Hematopoietic multipotent progenitor cell treated with erythropoietin and hydrocortisone succinate and interleukin-3 and kit ligand, for 6 days (in vitro differentiated cells): ENCODE measurements at regions not wholly inside any gene's neighbourhood (a gene's known extent, or its start where the extent isn't known, plus 50 kb on each side); places are given as distances from the start of the nearest gene placed in this dataset.
"Not testable (repeated sequence)": the region's sequence is repeated elsewhere in the genome, so short reads cannot be mapped to it uniquely, and the experiment has no call there.

Experiments
- DNase-seq: peaks from one replicate; pipeline ENCODE4 v3.0.0-alpha.2; 2015

DNA sequence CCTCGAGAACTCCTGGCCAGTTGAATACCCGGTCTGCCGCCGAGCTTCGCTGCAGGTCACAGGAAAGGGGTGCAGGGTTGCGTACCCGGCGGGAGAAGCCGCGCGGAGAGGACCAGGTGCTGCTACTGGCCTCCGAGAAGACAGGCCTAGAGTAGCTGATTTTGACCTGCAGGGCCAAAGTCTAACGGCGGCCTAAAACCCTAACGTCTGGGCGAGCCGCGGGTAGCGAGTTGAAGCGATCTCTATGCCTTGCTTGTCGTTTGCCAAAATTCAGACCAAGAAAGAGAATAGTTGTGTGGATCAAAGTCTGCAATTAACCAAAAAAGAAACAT is 133.2 kb downstream of the FAM72C start:
- DNase-seq, result not testable (repeated sequence)

DNA sequence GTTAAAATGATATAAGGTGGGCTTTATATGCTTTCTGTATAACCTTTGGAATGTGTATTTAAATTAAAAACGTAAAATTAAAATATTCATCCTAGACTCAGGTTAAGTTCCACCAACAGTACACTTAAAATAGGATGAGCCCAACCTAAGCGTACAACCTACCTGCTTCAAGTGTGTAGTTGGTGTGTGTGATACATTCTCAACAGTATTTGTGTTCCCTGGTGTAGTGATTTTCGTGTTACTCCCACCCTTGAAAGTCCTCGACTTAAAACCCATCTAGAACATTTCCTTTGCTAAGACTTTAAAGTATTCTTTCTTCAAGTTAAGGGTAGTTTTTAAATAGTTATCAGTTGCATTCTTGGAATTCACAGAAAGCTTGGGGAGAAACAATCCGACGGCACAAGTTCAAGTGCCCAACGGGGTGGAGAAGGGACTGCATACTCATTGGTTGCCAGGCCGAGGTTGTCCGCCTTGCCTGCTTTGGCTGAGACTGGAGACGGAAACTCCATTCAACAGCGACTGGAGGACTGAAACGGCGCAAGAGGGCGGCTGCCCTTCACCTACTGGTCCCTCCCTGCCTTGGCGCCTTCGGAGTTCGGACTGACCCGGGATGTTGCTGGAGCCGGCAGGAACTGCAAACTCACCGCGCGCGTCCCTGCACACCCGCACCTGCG is 133.7 kb downstream of the FAM72C start:
- DNase-seq, result not testable (repeated sequence)

DNA sequence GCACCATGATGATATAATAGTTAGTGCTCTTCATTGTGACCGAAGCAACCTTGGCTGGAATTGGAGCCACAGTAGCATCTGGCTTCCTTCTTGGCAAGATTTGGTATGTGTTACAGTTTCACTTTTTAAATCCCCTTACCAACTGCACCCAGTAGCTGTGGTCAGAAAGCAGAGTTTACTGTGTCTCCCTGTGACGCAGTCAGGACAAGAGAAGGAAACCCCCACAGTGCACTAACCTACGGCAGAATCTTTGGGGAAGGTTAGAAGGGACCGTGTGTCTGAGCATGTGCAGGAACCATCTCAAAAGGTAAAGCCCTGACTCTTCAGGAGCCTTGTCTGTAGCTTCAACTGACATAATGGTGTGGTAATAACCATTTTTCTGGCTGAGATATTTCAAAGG is 138.4 kb downstream of the FAM72C start:
- DNase-seq, result not testable (repeated sequence)

DNA sequence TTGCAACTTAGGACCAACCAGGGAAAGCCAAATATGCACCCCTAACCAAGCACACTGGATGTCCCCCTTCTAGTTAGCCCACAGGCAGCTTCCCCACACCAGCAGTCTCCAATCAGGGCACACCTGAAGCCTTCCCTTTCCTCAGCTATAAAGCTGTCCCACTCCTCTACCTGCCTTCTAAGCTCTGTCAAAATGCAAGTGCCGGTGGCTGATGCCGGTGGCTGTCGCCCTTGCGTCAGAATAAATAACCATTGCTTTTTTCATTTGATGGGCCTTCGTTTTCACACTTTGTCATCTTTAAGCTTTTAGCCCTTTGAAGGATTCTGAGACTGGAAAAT is 139.4 kb downstream of the FAM72C start:
- DNase-seq, result not testable (repeated sequence)

DNA sequence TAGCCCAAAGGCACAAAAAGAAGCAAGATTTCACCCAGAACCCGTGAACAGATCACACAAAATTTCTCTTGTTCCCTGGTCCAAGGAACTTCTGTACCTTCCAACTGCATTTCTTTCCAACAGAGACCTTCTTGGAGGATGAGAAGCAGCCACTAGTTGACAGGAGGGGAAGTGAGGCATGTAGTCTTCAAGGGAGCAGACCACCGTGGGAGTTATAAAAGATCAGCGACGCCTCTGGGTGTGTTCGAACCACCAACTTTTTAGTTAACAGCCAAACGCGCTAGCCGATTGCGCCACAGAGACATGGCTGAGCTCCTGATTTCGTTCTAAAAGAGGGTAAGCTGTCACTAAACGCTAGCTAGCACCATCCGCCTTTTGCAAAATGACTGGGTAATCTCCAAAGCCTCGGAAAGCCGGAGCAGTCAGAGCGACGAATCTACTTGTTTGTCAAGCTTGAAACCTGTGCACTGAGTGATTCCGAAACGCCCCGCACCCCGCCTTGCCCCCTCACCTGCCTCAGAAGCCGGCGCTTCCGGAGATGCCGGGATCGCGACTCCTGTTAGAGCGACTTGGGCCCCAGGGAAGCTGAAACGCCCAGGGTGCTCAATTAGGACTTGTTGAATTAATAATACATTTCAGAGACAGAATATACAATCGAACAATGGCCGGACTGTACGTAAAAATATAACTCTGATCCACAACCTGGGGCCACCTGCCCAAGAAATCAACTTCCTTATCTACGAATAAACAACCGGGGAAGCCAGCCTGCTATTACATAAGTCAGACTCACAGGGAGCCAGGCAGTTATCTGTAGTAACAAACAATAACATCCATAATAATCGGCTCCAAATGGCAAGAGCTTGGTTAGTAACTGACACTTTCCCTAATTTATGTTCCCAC is 140.1 kb downstream of the FAM72C start:
- DNase-seq, result not testable (repeated sequence)

DNA sequence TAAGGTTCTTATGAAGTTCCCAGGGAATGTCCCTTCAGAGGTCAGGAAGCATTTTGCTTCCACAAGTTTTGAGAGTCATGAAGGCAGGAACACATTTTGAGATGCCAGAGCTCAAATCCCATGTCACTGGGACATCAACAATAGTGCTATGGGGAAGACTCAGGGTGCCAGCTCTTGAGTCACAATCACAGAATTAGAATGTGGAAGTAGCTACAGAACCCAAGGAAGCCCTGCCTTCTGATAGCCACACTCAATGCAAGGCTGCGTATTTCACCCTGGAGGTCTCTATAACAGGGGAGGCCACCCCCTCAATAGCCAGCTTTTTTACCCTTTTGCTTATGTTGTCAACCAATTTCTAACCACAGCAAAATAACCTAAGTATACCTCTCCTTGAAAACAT is 145.6 kb downstream of the FAM72C start:
- not testable (repeated sequence) for DNase-seq

DNA sequence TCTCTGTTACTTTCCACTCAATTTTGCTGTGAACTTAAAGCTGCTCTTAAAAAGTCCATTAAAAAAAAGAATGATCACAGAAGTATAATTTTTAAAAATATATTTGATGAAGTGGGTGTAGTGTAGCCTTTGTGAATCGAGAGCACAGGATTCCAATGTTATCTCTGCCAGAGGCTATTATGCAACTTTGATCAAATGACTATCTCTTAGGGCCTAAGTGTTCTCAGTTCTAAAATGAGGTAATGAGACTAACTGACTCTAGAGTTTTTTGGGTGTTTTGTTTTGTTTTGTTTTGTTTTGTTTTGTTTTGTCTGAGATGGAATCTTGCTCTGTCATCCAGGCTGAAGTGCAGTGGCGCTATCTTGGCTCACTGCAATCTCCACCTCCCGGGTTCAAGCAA is 147.5 kb downstream of the FAM72C start:
- DNase-seq, result not testable (repeated sequence)

DNA sequence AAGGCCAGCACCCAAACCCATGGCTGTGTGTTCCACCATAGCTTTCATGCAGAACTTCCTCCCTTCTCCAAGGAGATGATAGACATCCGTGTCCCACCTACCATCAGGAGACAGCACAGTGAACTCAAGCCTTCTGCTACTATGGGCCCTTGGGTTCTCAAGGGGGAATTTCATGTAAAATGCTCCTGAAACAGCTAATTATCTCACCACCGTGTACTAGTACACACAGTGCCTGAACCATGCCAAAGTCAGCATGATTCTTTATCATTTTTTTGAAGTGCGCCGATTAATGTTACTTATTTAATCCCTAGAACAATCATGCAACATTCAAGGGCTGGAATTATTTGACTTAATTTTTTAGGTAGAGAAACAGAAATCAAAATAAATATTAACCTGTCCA is 151.7 kb downstream of the FAM72C start:
- DNase-seq, result not testable (repeated sequence)

DNA sequence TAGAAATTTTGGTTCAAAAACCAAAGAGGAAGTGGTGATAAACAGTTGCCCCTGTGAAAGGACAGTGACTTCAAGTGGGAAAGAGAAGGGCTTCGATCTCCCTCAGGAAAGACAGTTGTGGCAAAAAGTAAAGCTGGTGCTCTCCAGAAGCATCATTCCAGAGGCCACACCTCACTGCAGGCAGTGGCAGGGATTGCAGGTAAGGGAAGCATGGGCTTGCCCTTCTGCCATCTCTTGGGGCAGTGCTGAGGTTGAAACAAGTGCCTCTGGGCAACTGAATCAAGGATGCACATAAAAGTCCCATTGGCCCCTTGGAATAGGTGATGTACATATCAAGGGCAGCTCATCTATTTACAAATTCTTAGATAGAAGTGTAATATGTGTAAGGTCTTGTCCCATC is 155.4 kb downstream of the FAM72C start:
- not testable (repeated sequence) for DNase-seq

DNA sequence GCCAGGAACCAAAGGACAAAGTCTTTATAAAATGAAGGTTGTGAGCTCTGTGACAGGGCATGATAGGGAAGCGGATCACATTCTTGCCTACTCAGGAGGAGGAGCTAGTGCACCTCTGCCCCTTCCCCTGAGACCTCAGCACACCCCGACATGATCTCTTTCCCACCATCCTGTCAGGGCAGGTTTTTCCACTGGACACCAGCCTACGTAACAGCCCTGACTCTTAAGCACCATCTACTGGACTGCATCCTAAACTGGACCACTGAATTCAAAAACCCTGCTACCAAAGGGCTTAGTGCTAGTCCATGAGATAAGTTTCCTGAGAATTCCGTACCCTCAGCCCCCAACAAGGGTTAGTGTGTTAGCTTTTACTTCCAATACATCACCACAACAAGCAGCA is 166.4 kb downstream of the FAM72C start:
- not testable (repeated sequence) for DNase-seq

DNA sequence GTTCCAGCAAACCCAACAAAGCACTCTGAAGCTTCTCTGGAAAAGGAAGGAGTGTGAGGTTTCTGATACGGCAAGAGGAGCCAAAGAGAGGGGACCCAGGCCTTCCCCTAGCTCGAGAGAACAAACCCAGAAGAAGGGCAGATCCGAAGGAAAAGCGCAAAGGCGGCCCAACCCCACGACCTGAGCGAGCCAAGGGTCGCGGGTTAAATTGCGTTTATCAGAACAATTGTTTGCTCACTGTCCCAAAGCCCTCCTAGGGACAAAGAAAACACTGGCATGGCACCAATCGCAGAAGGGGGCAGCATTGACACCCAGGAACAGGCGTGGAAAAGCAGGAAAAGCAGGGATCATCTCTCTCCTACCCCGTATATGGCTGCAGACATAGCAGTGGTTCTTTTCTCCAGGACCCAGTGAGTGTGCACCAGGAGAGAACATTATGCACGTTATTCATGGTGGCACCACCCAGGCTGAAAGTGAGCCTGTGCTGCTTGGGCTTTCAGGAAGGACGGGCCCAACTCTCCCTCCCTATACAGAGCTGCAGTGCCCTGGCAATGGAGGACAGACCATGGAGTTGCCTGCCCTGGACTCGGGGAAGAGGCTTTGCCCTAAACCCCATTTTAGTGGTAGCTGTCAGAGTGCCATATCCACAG is 167.0 kb downstream of the FAM72C start:
- not testable (repeated sequence) for DNase-seq

DNA sequence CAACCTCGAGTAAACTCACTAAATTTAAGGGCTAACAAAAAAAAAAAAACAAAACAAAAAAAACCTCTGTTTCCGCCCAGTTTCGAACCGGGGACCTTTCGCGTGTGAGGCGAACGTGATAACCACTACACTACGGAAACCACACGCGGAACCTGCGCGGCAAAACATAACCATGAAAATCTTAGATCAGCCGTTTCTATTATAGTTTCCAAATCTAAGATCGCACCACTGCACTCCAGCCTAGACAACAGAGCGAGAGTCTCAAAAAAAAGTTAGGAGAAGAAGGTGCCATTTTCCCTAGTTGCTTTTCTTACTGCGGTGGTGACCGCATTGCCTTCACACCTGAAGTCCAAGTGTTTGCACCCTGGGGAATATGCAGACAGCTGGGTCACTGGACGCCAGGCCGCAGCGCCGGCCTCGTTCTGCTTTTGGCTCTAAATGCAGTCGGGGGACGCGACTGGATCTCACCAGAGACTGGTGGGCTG is 167.8 kb downstream of the FAM72C start:
- DNase-seq, result peak; percentile 14

DNA sequence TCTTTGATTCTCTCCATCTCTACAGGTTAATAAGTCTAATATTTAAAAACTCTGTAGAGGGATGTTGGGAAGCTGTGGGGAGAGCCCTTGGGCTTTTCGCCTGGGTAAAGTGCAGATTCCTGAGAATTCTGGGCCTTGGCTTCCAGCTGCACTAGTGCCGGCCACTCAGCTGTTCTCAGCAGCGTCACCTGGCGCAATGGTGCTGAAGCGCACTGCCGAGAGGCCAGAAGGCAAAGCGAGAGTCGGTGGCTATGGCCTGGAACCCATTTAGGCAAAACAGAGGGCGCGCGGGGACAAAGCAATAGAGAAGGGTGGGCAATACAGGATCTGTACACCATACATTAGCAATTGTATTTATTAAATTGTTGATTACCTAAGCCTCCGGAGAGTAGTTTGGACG is 168.7 kb downstream of the FAM72C start:
- not testable (repeated sequence) for DNase-seq

DNA sequence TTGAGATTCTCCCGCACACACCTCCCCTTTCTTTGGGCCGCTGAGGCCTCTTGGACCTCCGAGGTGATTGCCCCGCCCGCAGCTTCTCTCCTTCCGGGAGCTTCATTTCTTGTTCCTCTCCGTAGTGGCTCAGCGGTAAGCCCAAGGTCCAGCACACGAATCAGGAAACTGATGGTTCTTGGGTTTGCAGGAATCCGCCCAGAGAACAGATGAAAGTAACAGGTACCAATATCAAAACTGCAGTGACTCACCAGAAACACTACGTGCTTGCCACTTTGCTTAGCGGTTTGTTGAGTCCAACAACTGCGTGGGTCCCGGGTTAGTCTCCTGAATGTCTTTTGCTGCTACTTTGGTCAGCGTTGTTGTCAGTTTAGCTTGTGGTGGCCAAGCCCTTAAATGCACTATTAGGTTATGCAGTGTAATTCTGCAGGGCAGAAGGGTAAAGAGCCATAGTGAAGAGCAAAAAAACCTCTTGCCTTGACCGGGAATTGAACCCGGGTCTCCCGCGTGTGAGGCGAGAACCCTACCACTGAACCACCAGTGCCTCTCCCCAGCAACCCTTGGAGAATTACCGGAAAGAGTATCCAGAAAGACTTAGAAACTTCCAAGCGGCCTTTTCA is 172.1 kb downstream of the FAM72C start:
- DNase-seq, result not testable (repeated sequence)

DNA sequence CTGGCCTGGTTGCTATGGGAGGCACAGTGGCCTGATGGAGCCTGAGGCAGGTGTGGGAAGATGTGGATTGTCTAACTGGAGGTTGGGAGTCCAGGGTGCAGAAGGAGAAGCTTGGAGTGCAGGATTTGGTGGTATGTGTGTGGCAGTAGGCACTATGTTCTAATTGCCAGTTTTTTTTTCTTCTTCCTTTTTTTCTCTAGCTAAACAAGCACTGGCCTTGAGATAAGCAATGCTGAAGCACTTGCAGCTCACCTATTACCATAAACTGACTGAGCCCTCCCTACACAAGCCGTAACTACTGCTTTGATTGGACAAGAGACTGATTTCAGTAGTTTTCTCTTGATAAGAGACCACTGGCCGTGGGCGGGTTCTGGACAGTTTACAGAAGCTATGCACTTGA is 175.4 kb downstream of the FAM72C start:
- DNase-seq, result not testable (repeated sequence)

DNA sequence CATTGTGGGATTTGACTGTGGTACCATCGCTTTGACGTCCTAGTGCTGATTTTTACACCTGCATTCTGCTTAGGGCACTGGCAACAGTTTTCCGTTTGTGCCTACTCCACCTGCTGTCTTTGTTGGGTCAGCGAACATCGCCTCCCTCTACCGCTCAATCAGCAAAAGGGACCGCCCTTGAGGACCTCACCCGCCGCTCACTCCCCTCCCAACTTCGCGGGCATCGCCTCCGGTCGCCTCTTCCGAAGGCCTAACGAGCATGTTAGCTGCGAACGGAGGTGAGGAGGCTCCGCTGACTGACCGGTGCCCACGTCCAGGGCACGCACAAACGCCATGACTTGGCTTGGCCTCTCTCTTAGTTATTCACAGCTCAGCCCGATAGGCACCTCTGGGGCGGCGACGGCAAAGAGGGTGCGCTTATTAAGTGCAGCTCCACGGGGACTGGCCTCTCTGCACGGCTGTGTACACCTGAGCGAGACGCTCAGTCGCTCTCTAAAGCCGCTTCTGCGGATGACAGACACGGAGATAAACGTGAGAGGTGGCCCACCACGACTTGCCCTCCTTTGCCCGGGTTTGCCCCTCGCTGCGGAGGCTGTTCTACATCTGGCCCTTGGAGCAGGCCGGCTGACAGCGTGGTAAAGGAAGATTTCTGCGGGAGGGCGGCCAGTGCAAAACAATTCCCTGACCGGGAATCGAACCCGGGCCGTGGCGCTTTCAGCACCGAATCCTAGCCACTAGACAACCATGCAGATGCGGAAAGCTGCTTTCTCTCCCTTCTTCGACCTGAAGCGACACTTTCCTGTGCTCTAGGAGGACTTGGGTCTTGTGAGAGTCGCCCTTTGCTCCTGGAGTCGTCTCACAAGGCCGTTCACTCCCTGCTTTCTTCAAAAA is 179.5 kb downstream of the FAM72C start:
- not testable (repeated sequence) for DNase-seq

DNA sequence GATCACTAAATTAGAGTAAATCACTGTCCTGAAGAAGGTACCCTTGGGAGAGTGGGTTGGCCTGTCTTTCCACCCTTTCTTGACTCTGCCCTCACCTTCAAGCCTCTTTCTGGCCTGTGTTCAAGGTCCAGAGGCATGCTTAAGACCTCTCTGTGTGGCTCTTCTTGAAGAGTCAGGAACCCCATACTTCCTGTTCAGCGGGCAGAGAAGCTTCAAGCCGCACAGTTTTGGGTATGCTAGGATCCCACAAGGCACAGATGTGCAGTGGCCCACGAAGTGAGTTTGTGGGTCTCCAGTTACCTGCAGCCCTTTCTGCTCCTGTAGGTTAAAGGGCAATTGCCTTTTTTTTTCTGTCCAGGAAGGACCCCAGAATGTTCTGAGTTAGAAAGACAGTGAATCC is 185.4 kb downstream of the FAM72C start:
- not testable (repeated sequence) for DNase-seq

DNA sequence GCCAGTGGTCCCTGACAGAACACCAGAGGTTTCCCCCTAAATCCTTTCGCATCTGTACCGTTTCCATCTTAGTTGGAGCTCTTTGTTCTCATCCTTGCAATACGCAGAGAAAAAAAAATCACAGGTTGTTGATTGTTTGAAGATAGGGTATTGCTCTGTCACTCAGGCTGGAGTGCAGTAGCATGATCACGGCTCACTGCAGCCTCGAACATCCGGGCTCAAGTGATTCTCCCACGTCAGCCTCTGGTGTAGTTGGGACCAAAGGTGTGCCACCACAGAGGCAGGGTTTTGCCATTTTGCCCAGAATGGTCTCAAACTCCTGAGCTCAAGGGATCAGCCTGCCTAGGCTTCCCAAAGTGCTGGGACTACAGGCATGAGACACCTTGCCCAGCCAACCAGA is 185.9 kb downstream of the FAM72C start:
- DNase-seq, result not testable (repeated sequence)

DNA sequence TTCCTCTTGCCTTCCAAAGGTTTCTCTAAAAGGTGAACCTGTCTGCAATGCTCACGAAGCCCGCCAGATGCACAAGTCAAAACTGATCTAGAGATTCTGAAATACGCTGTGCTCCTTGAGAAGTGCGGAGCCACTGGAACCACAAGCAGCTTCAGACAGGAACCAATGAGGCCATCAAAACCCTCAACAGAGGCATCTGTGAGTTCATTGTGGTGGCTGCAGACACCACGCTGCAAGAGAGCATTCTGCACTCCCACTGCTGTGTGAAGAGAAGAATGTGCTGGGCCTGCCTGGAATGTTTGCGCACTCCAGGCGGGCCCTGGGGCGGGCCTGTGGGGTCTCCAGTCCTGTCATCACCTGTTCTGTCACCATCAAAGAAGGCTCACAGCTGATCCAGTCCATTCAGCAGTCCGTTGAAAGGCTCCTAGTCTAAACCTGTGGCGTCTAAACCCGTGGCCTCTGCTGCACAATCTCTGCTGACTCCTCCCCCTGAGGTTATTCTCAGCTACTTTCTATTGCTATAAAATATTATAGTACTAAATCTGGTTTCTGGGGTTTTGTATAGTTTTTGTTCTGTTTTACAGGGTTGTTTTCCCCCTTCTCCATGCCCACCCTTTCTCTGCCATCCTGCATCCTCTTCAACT is 187.4 kb downstream of the FAM72C start:
- not testable (repeated sequence) for DNase-seq

DNA sequence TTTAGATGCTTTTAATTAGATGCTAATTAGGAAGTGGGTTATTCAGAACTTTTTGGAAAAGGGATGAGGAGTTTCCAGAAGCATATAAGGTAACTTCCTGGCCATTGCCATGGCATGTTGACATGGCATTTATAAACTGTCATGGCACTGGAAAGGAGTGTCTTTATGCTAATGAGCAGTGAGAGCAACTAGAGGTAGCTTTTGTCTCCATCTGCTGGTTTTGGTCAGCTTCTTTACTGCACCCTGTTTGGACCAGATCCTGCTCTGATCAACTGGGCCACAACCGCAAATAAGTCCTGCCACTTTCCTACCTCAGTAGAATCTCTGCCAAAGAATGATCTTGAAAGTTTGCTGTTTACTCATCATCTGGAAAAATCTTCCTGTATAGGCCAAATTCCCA is 193.6 kb downstream of the FAM72C start:
- DNase-seq, result not testable (repeated sequence)

DNA sequence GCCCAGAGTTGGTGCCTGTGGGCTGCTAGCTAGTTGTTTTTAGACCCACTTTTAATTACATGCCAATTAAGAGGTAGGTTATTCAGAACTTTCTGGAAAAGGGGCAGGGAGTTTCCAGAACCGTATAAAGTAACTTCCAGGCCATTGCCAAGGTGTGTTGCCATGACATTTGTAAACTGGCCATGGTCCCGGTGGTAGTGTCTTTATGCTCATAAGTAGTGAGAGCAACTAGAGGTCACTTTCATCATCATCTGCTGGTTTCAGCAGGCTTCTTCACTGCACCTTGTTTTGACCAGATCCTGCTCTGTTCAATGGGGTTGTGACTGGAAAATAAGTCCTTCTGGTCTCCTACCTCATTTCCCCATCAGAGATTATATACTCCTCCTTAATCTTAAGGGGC is 207.0 kb downstream of the FAM72C start:
- DNase-seq, result not testable (repeated sequence)

DNA sequence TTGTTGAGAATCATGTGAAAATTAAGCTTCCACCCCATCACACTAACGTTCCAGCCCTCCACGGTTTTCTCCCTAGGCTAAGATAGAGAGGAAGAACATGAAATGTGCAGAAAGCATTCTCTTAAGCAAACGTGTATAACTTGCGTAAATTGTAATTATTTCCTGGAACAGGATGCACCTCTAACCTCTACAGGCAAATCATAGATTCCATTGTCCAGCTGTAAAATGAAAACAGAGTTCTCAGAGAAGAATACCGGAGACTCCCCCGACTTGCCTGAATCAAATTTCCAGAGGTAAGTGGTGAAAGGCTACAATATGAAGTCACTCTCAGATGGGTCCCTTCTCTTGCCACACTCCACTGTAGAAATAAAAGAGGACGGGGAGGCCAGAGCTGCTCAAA is 211.4 kb downstream of the FAM72C start:
- DNase-seq, result not testable (repeated sequence)
